ENCODE measurements at regions not wholly inside any gene's neighbourhood (a gene's known extent, or its start where the extent isn't known, plus 50 kb on each side); places are given as distances from the start of the nearest gene placed in this dataset.

DNA sequence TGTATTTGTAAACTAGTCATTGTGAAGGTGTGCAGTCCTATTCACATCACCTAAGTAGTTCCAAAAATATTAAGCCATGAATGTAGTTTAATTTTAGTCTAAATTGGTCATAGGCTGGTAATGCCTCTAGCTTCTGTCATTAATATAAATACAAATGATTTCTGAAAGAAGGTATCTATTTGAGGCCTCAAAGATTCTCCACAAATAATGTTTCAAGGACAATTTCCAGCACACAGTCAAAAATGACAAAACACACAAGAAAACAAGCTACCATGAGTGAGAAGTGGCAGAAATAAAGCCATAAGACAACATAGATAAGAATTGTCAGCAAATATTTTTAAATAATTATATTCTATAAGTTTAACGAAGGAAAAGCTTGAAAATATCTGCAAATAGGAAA is 66.7 kb upstream of the PDK4 start:
- no peak for DNase-seq

DNA sequence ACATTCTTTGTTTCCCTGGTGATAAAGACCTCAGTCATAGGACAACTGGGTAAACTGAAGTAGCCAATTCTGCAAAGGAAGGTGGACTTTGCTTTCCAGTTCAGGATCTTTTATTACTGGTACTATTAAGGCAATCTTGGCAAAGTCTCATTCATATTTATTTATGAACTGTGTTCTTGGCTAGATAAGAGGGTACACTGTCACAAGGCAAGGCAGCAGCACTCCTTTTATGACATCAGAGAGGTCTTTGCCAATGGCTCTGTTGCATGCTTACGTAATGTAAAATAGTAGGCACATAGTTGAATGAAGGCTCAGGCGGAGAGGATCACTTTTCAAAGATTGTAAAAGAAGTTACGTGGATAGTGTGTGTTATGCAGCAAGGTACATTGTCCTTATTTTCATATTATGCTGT is 63.7 kb upstream of the PDK4 start:
- DNase-seq: no peak

GRCh38 chr7:95658676-95659075 is 62.4 kb upstream of the PDK4 start:
- DNase-seq: no peak

- DNase-seq: no peak
Observed at GRCh38 chr7:95649546-95649945, 53.2 kb upstream of the PDK4 start.

- DNase-seq: no peak
Observed at GRCh38 chr7:95646350-95646749, 50.0 kb upstream of the PDK4 start.

Data from NCI-H748 treated with DMSO at 0.1 percent for 48 hours (cell line).